ENCODE measurements at regions not wholly inside any gene's neighbourhood (a gene's known extent, or its start where the extent isn't known, plus 50 kb on each side); places are given as distances from the start of the nearest gene placed in this dataset.

GRCh38 chr2:145016711-145017110 is 496.8 kb upstream of the ZEB2 start:
- DNase-seq (ENCODE audit: low spot score in 2 of 2): no peak
- intact Hi-C loops (cut with DNase I; ENCODE audit: low total_unique reads): no loop called here

GRCh38 chr2:145015561-145015960 is 495.6 kb upstream of the ZEB2 start:
- H3K27me3 ChIP-seq: no peaks in the 10 kb centered on the region
- H3K4me3 ChIP-seq: no peak overlapping the region
- H3K27ac ChIP-seq: no peak overlapping the region
- DNase-seq (ENCODE audit: low spot score in 2 of 2): no peak
- TF ChIP-seq POLR2A (IDR thresholded peaks at IDR 0.05) (no peak), CTCF (IDR thresholded peaks at IDR 0.05) (no peak), POLR2AphosphoS5 (IDR thresholded peaks at IDR 0.05) (no peak)
- no peaks in the 10 kb centered on the region for H3K9me3 ChIP-seq
- intact Hi-C loops (cut with DNase I; ENCODE audit: low total_unique reads): no loop called here
- H3K4me1 ChIP-seq: no peaks in the 10 kb centered on the region
- H3K36me3 ChIP-seq: no peaks in the 10 kb centered on the region

More at GRCh38 chr2:145016711-145017110, 496.8 kb upstream of the ZEB2 start:
- Histone ChIP-seq H3K4me3 (no peak overlapping the region), H3K9me3 (no peaks in the 10 kb centered on the region), H3K27ac (no peak overlapping the region), H3K4me1 (no peaks in the 10 kb centered on the region), H3K36me3 (no peaks in the 10 kb centered on the region), H3K27me3 (no peaks in the 10 kb centered on the region)
- TF ChIP-seq POLR2AphosphoS5 (IDR thresholded peaks at IDR 0.05) (no peak), POLR2A (IDR thresholded peaks at IDR 0.05) (no peak)

- H3K36me3 ChIP-seq: no peaks in the 10 kb centered on the region
- no peaks in the 10 kb centered on the region for H3K4me1 ChIP-seq
- H3K27me3 ChIP-seq: no peaks in the 10 kb centered on the region
- DNase-seq (ENCODE audit: low spot score in 2 of 2): no peak
- no peak overlapping the region for H3K4me3 ChIP-seq
- H3K27ac ChIP-seq: no peak overlapping the region
- no peak for TF ChIP-seq POLR2AphosphoS5 (IDR thresholded peaks at IDR 0.05)
- TF ChIP-seq CTCF (IDR thresholded peaks at IDR 0.05): no peak
- TF ChIP-seq POLR2A (IDR thresholded peaks at IDR 0.05): no peak
- H3K9me3 ChIP-seq: no peaks in the 10 kb centered on the region
- intact Hi-C loops (cut with DNase I; ENCODE audit: low total_unique reads): no loop called here
These were observed 492.9 kb upstream of the ZEB2 start for GRCh38 chr2:145012806-145013205.

GRCh38 chr2:145012214-145012670 is 492.3 kb upstream of the ZEB2 start:
- H3K36me3 ChIP-seq: no peaks in the 10 kb centered on the region
- no peak overlapping the region for H3K4me3 ChIP-seq
- no peak for TF ChIP-seq POLR2AphosphoS5 (IDR thresholded peaks at IDR 0.05)
- no peak for TF ChIP-seq CTCF (IDR thresholded peaks at IDR 0.05)
- no peak for TF ChIP-seq POLR2A (IDR thresholded peaks at IDR 0.05)
- no peak overlapping the region for H3K27ac ChIP-seq
- no peaks in the 10 kb centered on the region for H3K4me1 ChIP-seq
- H3K9me3 ChIP-seq: no peaks in the 10 kb centered on the region
- intact Hi-C loops (cut with DNase I; ENCODE audit: low total_unique reads): no loop called here
- no peak for DNase-seq (ENCODE audit: low spot score in 2 of 2)
- H3K27me3 ChIP-seq: no peaks in the 10 kb centered on the region

GRCh38 chr2:145010635-145011034 is 490.7 kb upstream of the ZEB2 start:
- no peak overlapping the region for H3K27ac ChIP-seq
- no peaks in the 10 kb centered on the region for H3K9me3 ChIP-seq
- intact Hi-C loops (cut with DNase I; ENCODE audit: low total_unique reads): no loop called here
- no peaks in the 10 kb centered on the region for H3K4me1 ChIP-seq
- H3K36me3 ChIP-seq: no peaks in the 10 kb centered on the region
- no peaks in the 10 kb centered on the region for H3K27me3 ChIP-seq
- TF ChIP-seq POLR2A (IDR thresholded peaks at IDR 0.05) (no peak), CTCF (IDR thresholded peaks at IDR 0.05) (no peak), POLR2AphosphoS5 (IDR thresholded peaks at IDR 0.05) (no peak)
- DNase-seq (ENCODE audit: low spot score in 2 of 2): no peak
- H3K4me3 ChIP-seq: no peak overlapping the region

GRCh38 chr2:145007960-145008263 is 488.0 kb upstream of the ZEB2 start:
- Histone ChIP-seq H3K4me1 (no peaks in the 10 kb centered on the region), H3K36me3 (no peaks in the 10 kb centered on the region), H3K27me3 (no peaks in the 10 kb centered on the region), H3K4me3 (no peak overlapping the region), H3K9me3 (no peaks in the 10 kb centered on the region), H3K27ac (peak overlapping the region; percentile 35 to 84)
- DNase-seq (ENCODE audit: low spot score in 2 of 2): no peak
- intact Hi-C loops (cut with DNase I; ENCODE audit: low total_unique reads): no loop called here
- TF ChIP-seq POLR2A (IDR thresholded peaks at IDR 0.05) (no peak), POLR2AphosphoS5 (IDR thresholded peaks at IDR 0.05) (no peak), CTCF (IDR thresholded peaks at IDR 0.05) (no peak)
